ENCODE measurements at regions not wholly inside any gene's neighbourhood (a gene's known extent, or its start where the extent isn't known, plus 50 kb on each side); places are given as distances from the start of the nearest gene placed in this dataset.

DNA sequence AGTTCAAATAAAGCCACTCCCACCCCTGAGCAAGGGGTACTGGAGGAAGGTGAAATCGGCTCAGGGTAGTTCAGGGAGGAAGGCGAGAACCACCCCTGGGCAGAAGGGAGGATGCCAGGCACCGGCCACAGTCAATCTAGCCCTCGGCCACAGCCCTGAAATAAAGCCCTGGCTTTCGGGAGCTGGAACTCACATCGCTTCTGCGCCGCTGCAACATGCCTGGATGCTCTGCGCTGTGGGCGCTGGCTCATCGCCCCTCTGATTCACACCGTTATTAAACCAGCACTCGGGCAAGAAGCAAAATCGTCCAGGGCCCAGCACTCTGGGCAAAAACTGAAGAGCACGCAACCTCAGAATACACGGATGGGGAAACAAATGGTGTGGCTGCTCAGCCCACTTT, 136.9 kb upstream of the RREB1 start:
- intact Hi-C loops (cut with micrococcal nuclease), result no loop called here
- H3K27me3 ChIP-seq (ENCODE audit: control insufficient read depth in 2 of 2, insufficient read depth in 2 of 2, low read length in 2 of 2), result no peaks in the 10 kb centered on the region
- H3K36me3 ChIP-seq (ENCODE audit: control insufficient read depth in 2 of 2, extremely low read depth in 1 of 2, insufficient read depth in 2 of 2, low read length in 2 of 2), result no peaks in the 10 kb centered on the region
- H3K4me1 ChIP-seq (ENCODE audit: control insufficient read depth, extremely low read depth, insufficient read depth, low read length), result no peaks in the 10 kb centered on the region
- dilution Hi-C loops (cut with MboI; ENCODE audit: extremely low pct_ligation_motif_present, low sequenced_read_pairs), result no loop called here
- no peaks in the 10 kb centered on the region for H3K9me3 ChIP-seq (replicated peaks; ENCODE audit: control insufficient read depth, insufficient read depth, low read length)
- POLR2A ChIA-PET, result no interaction called here
- CTCF ChIA-PET, result interaction anchor here (1.3 to 1.4 kb wide), 2 partner anchors 9 to 22 kb away, joined by 3 read pairs; no protein-coding TSS in a partner anchor
- FAIRE-seq, result no peak
- no peak overlapping the region for H2AFZ ChIP-seq (ENCODE audit: low read depth, low read length)
- H3K27ac ChIP-seq (ENCODE audit: insufficient read depth, low read depth, low read length), result no peak overlapping the region
- H3K79me2 ChIP-seq (ENCODE audit: control insufficient read depth, insufficient read depth, low read length), result no peaks in the 10 kb centered on the region
- no peak overlapping the region for H3K4me3 ChIP-seq (replicated peaks in 1 of 3; ENCODE audit: insufficient read depth in 1 of 3, low read depth in 1 of 3, low read length in 3 of 3)
- H4K20me1 ChIP-seq (replicated peaks; ENCODE audit: control insufficient read depth, extremely low read depth, insufficient read depth, low read length), result no peaks in the 10 kb centered on the region
- H3K9ac ChIP-seq (replicated peaks; ENCODE audit: extremely low read depth, insufficient read depth, low read length), result no peak overlapping the region
- H3K4me2 ChIP-seq (ENCODE audit: insufficient read depth, low read length), result no peak overlapping the region
- H3K9me1 ChIP-seq (replicated peaks; ENCODE audit: control insufficient read depth, extremely low read depth, insufficient read depth, low read length), result no peaks in the 10 kb centered on the region
- no peak for DNase-seq (ENCODE audit: low read depth, low spot score)
- BruUV-seq (replicated peaks), result no TSS peak
- TF ChIP-seq EZH2 (IDR thresholded peaks at IDR 0.05; ENCODE audit: borderline replicate concordance, low read depth, low read length, severe bottlenecking) (no peak), GATA2 (IDR thresholded peaks at IDR 0.05; ENCODE audit: insufficient read depth, insufficient read length, low read depth, low read length) (no peak), FOS (IDR thresholded peaks at IDR 0.05; ENCODE audit: borderline replicate concordance, insufficient read depth, low read length) (no peak), POLR2A (IDR thresholded peaks at IDR 0.05; ENCODE audit: low read depth, low read length) (no peak), MYC (IDR thresholded peaks at IDR 0.05; ENCODE audit: low read depth, low read length) (no peak), POLR2AphosphoS5 (IDR thresholded peaks at IDR 0.05; ENCODE audit: insufficient read depth, low read depth, low read length) (no peak), JUN (IDR thresholded peaks at IDR 0.05; ENCODE audit: borderline replicate concordance, insufficient read depth, insufficient read length, low read depth) (no peak)
- TF ChIP-seq, protein P1, sequence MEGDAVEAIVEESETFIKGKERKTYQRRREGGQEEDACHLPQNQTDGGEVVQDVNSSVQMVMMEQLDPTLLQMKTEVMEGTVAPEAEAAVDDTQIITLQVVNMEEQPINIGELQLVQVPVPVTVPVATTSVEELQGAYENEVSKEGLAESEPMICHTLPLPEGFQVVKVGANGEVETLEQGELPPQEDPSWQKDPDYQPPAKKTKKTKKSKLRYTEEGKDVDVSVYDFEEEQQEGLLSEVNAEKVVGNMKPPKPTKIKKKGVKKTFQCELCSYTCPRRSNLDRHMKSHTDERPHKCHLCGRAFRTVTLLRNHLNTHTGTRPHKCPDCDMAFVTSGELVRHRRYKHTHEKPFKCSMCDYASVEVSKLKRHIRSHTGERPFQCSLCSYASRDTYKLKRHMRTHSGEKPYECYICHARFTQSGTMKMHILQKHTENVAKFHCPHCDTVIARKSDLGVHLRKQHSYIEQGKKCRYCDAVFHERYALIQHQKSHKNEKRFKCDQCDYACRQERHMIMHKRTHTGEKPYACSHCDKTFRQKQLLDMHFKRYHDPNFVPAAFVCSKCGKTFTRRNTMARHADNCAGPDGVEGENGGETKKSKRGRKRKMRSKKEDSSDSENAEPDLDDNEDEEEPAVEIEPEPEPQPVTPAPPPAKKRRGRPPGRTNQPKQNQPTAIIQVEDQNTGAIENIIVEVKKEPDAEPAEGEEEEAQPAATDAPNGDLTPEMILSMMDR (IDR thresholded peaks at IDR 0.05; ENCODE audit: extremely low read depth in 1 of 2, insufficient read depth in 1 of 2, low read depth in 1 of 2, low read length in 2 of 2), result no peak
- TF ChIP-seq, protein P2, sequence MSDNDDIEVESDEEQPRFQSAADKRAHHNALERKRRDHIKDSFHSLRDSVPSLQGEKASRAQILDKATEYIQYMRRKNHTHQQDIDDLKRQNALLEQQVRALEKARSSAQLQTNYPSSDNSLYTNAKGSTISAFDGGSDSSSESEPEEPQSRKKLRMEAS (IDR thresholded peaks at IDR 0.05; ENCODE audit: insufficient read depth, insufficient read length), result no peak
